ENCODE measurements at regions not wholly inside any gene's neighbourhood (a gene's known extent, or its start where the extent isn't known, plus 50 kb on each side); places are given as distances from the start of the nearest gene placed in this dataset.

- TF ChIP-seq, protein P1, sequence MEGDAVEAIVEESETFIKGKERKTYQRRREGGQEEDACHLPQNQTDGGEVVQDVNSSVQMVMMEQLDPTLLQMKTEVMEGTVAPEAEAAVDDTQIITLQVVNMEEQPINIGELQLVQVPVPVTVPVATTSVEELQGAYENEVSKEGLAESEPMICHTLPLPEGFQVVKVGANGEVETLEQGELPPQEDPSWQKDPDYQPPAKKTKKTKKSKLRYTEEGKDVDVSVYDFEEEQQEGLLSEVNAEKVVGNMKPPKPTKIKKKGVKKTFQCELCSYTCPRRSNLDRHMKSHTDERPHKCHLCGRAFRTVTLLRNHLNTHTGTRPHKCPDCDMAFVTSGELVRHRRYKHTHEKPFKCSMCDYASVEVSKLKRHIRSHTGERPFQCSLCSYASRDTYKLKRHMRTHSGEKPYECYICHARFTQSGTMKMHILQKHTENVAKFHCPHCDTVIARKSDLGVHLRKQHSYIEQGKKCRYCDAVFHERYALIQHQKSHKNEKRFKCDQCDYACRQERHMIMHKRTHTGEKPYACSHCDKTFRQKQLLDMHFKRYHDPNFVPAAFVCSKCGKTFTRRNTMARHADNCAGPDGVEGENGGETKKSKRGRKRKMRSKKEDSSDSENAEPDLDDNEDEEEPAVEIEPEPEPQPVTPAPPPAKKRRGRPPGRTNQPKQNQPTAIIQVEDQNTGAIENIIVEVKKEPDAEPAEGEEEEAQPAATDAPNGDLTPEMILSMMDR (IDR thresholded peaks at IDR 0.05) = no peak
- no peak for TF ChIP-seq EP300 (IDR thresholded peaks at IDR 0.05)
- no peak for TF ChIP-seq POLR2A (IDR thresholded peaks at IDR 0.05)
- no peak for TF ChIP-seq POLR2AphosphoS5 (IDR thresholded peaks at IDR 0.05)
Measured at GRCh38 chr3:135878501-135878900, 87.0 kb upstream of the PPP2R3A start.
